Smooth muscle cell (in vitro differentiated cells): ENCODE measurements at regions not wholly inside any gene's neighbourhood (a gene's known extent, or its start where the extent isn't known, plus 50 kb on each side); places are given as distances from the start of the nearest gene placed in this dataset.

ENCODE experiments used
- DNase-seq: peaks from one replicate; lab custom pipeline; 2025; ENCODE audit not compliant: unreplicated experiment; lab: John Stamatoyannopoulos, UW
- H2AFZ ChIP-seq: fragments of 200-600 bp; sonication (generic); 2 replicates; pipeline ENCODE4 v1.6.0; 2016; ENCODE audit warnings: antibody characterized with exemption, low read depth, mild to moderate bottlenecking
- H3F3A ChIP-seq: fragments of 200-600 bp; sonication (generic); 2 replicates; pipeline ENCODE4 v1.6.0; 2017; ENCODE audit warnings: antibody characterized with exemption, low read depth
- H3K27ac ChIP-seq: fragments of 200-600 bp; sonication (generic); 2 replicates; pipeline ENCODE4 v1.5.1; 2016; ENCODE audit warnings: low read depth, mild to moderate bottlenecking
- H3K27me3 ChIP-seq: fragments of 200-600 bp; sonication (generic); 2 replicates; pipeline ENCODE4 v1.6.1; 2016; ENCODE audit warnings: low read depth, mild to moderate bottlenecking
- H3K36me3 ChIP-seq: fragments of 200-600 bp; sonication (generic); 2 replicates; pipeline ENCODE4 v1.5.1; 2016; ENCODE audit warnings: low read depth
- H3K4me1 ChIP-seq: fragments of 200-600 bp; sonication (generic); 2 replicates; pipeline ENCODE4 v1.5.1; 2016; ENCODE audit warnings: low read depth
- H3K4me2 ChIP-seq: fragments of 200-600 bp; sonication (generic); 2 replicates; pipeline ENCODE4 v1.6.0; 2016; ENCODE audit warnings: mild to moderate bottlenecking
- H3K4me3 ChIP-seq: fragments of 200-600 bp; sonication (generic); 2 replicates; pipeline ENCODE4 v1.5.1; 2016; ENCODE audit warnings: mild to moderate bottlenecking
- H3K79me2 ChIP-seq: fragments of 200-600 bp; sonication (generic); 2 replicates; pipeline ENCODE4 v1.6.0; 2016; ENCODE audit warnings: low read depth, mild to moderate bottlenecking
- H3K9ac ChIP-seq: fragments of 200-600 bp; sonication (generic); 2 replicates; pipeline ENCODE4 v1.6.0; 2016; ENCODE audit warnings: low read depth
- H3K9me3 ChIP-seq: fragments of 200-600 bp; sonication (generic); replicated peaks from 2 replicates; pipeline ENCODE4 v1.5.1; 2016; ENCODE audit warnings: low read depth
- H4K20me1 ChIP-seq: fragments of 200-600 bp; sonication (generic); 2 replicates; pipeline ENCODE4 v1.6.0; 2016; ENCODE audit warnings: low read depth
- CTCF ChIP-seq: fragments of 200-600 bp; sonication (generic); IDR thresholded peaks from 2 replicates; pipeline ENCODE4 v1.5.1; 2017; ENCODE audit warnings: borderline replicate concordance, mild to moderate bottlenecking, antibody characterized with exemption; ENCODE audit not compliant: insufficient read depth, poor library complexity, severe bottlenecking
- WGBS: methylation state at CpG from one replicate; pipeline ENCODE4 v1.1.7; 2016; ENCODE audit warnings: low lambda C conversion rate; 5-methylcytosine and 5-hydroxymethylcytosine counted together

- Histone ChIP-seq H3K4me1 (peaks cover 6% of the 10 kb centered on the region), H3K27me3 (no peaks in the 10 kb centered on the region), H2AFZ (no peak overlapping the region), H3F3A (no peaks in the 10 kb centered on the region), H3K9ac (no peak overlapping the region), H3K4me3 (no peak overlapping the region), H4K20me1 (no peaks in the 10 kb centered on the region), H3K9me3 (no peaks in the 10 kb centered on the region), H3K27ac (no peak overlapping the region), H3K36me3 (no peaks in the 10 kb centered on the region), H3K4me2 (no peak overlapping the region), H3K79me2 (no peaks in the 10 kb centered on the region)
- no peak for TF ChIP-seq CTCF
- 77% methylated on average over 1 of the region's 1 CpG for WGBS
- no peak for DNase-seq
Observed at GRCh38 chr5:30103052-30103451, 1090.4 kb upstream of the CDH6 start.

GRCh38 chr5:30102185-30102584 is 1091.3 kb upstream of the CDH6 start:
- Histone ChIP-seq H3K9me3 (no peaks in the 10 kb centered on the region), H3K9ac (no peak overlapping the region), H3K4me1 (peaks cover 6% of the 10 kb centered on the region), H2AFZ (no peak overlapping the region), H3K27ac (no peak overlapping the region), H4K20me1 (no peaks in the 10 kb centered on the region), H3K27me3 (no peaks in the 10 kb centered on the region), H3K4me2 (no peak overlapping the region), H3K79me2 (no peaks in the 10 kb centered on the region), H3F3A (no peaks in the 10 kb centered on the region), H3K4me3 (no peak overlapping the region), H3K36me3 (no peaks in the 10 kb centered on the region)
- no peak for TF ChIP-seq CTCF
- WGBS, result 96% methylated on average over 2 of the region's 2 CpGs
- DNase-seq, result no peak

- WGBS, result 97% methylated on average over 2 of the region's 2 CpGs
- Histone ChIP-seq H3K27ac (no peak overlapping the region), H3K79me2 (no peaks in the 10 kb centered on the region), H3K27me3 (no peaks in the 10 kb centered on the region), H3F3A (no peaks in the 10 kb centered on the region), H4K20me1 (no peaks in the 10 kb centered on the region), H3K4me2 (no peak overlapping the region), H3K4me1 (peaks cover 6% of the 10 kb centered on the region), H3K36me3 (no peaks in the 10 kb centered on the region), H2AFZ (peak overlapping the region; percentile 54), H3K9ac (no peak overlapping the region), H3K9me3 (no peaks in the 10 kb centered on the region), H3K4me3 (no peak overlapping the region)
- TF ChIP-seq CTCF, result no peak
- DNase-seq, result no peak
Observed at GRCh38 chr5:30100929-30101328, 1092.6 kb upstream of the CDH6 start.

GRCh38 chr5:30100148-30100713 is 1093.3 kb upstream of the CDH6 start:
- Histone ChIP-seq H3K27me3 (no peaks in the 10 kb centered on the region), H3K4me2 (peak overlapping the region; percentile 39), H2AFZ (peak overlapping the region; percentile 54), H3F3A (no peaks in the 10 kb centered on the region), H3K36me3 (no peaks in the 10 kb centered on the region), H3K27ac (no peak overlapping the region), H3K9me3 (no peaks in the 10 kb centered on the region), H4K20me1 (no peaks in the 10 kb centered on the region), H3K4me3 (no peak overlapping the region), H3K9ac (no peak overlapping the region), H3K79me2 (no peaks in the 10 kb centered on the region), H3K4me1 (peaks cover 6% of the 10 kb centered on the region)
- 60% methylated on average over 5 of the region's 5 CpGs for WGBS
- no peak for TF ChIP-seq CTCF
- no peak for DNase-seq
